ENCODE measurements at regions not wholly inside any gene's neighbourhood (a gene's known extent, or its start where the extent isn't known, plus 50 kb on each side); places are given as distances from the start of the nearest gene placed in this dataset.
"Not testable (repeated sequence)": the region's sequence is repeated elsewhere in the genome, so short reads cannot be mapped to it uniquely, and the experiment has no call there.

DNA sequence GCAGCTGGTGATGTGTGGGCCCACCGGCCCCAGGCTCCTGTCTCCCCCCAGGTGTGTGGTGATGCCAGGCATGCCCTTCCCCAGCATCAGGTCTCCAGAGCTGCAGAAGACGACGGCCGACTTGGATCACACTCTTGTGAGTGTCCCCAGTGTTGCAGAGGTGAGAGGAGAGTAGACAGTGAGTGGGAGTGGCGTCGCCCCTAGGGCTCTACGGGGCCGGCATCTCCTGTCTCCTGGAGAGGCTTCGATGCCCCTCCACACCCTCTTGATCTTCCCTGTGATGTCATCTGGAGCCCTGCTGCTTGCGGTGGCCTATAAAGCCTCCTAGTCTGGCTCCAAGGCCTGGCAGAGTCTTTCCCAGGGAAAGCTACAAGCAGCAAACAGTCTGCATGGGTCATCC, 268.4 kb downstream of the OR4F29 start:
- not testable (repeated sequence) for TF ChIP-seq EZH2phosphoT487 (IDR thresholded peaks at IDR 0.05; ENCODE audit: borderline replicate concordance, low read length); CTCF (conservative IDR thresholded peaks at IDR 0.05; ENCODE audit: low read depth, low read length)

All from PC-3 (cell line).